ENCODE measurements at regions not wholly inside any gene's neighbourhood (a gene's known extent, or its start where the extent isn't known, plus 50 kb on each side); places are given as distances from the start of the nearest gene placed in this dataset.

DNA sequence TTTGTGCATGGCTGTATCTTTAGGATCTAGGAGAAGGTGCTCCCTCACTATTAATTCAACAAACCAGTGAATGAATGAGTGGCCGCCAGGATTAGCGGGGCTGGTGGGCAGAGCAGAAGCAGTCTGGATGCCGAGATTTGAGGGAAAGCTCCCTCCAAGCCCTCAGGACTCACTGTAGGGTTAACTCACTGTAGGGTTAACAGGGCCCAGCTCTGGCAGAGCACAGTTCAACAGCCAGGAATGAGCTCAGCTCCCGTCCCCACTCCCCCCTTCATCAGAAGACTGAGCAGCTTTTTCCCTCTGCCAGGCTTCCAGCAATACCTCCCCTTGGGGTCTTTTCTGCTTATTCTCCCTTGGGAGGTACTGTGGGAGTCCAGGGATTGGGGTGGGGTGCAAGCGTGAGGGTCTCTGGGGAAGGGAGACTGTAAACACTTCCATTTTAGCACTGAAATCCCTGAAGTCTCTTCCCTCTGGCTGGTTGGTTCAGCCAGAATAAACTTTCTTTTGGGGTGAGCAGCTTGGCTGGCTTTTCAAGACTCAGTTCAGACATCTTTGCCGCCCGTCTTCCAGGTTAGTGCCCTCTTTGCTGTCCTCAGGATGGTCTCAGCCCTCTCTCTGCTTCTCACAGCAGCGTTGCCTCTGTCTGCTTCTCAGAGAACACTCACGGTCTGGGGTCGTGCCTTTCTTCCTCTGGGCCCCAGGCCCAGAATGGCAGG lies 53.7 kb upstream of the WSB1 start:
- WGBS, 2 donors, result 60 to 80% methylated on average over 1 to 3 of the region's 10 CpGs
- H3K36me3 ChIP-seq, result no peaks in the 10 kb centered on the region
- intact Hi-C loops (cut with DNase I), result loop anchor here (5.0 to 10.0 kb wide), 2 partner anchors 55 to 102 kb away; partner anchors contain the start of gene WSB1
- peaks cover 27 to 78% (median 48%) of the 10 kb centered on the region in 3 donors for H3K4me1 ChIP-seq
- DNase-seq, result no peak
- no peak overlapping the region for H3K4me3 ChIP-seq
- no peaks in the 10 kb centered on the region for H3K9me3 ChIP-seq
- no peaks in the 10 kb centered on the region for H3K27me3 ChIP-seq
- H3K27ac ChIP-seq, result peak overlapping the region; percentile 2 to 92 (median 72)
- TF ChIP-seq CTCF (IDR thresholded peaks at IDR 0.05), result no peak
- no peak for TF ChIP-seq POLR2A (IDR thresholded peaks at IDR 0.05)

- 71 to 73% methylated on average over 1 to 4 of the region's 5 CpGs for WGBS, 2 donors
- H3K4me1 ChIP-seq, result peaks cover 32 to 84% (median 53%) of the 10 kb centered on the region in 3 donors
- intact Hi-C loops (cut with DNase I), result loop anchor here (5.0 to 10.0 kb wide), 2 partner anchors 54 to 102 kb away; partner anchors contain the start of gene WSB1
These were observed 53.1 kb upstream of the WSB1 start for GRCh38 chr17:27240802-27241155.

DNA sequence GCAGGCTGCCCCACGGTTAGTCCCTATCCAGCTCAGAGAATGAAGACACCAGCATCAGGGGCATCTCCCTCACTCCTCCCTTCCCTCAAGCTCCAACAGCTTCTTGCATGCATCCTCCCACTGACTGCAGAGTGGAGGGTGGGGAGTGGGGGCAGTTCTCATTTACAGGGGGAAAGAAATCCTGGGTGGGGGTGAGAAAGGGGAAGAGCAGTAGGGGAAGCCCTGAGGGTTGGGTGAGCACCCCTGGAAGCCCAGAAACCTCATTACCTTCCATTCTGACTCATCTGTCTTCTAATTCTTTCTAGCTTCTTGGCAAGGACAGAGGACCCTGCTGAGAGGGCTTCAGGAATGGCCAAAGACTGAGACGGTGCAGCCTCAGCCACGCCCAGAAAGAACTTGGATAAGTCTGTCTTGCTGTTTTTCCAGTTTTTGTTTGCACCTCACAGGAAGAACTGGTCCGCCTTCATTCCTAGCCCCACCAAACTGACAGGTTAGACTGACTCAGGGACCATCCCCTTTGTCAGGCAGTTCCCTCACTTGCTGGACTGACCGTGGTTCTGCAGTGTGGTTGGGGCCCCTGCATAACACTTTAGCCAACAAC lies 52.5 kb upstream of the WSB1 start:
- Histone ChIP-seq H3K27ac (peak overlapping the region; percentile 68 to 92 (median 84)), H3K4me3 (no peak overlapping the region), H3K4me1 (peaks cover 34 to 90% (median 56%) of the 10 kb centered on the region in 3 donors), H3K9me3 (no peaks in the 10 kb centered on the region), H3K27me3 (no peaks in the 10 kb centered on the region), H3K36me3 (no peaks in the 10 kb centered on the region)
- DNase-seq, result no peak
- WGBS, 2 donors, result 23 to 53% methylated on average over 5 of the region's 5 CpGs
- TF ChIP-seq CTCF (IDR thresholded peaks at IDR 0.05) (no peak), POLR2A (IDR thresholded peaks at IDR 0.05) (no peak)
- intact Hi-C loops (cut with DNase I), result loop anchor here (5.0 to 10.0 kb wide), 2 partner anchors 53 to 101 kb away; partner anchors contain the start of gene WSB1

More at GRCh38 chr17:27240802-27241155, 53.1 kb upstream of the WSB1 start:
- Histone ChIP-seq H3K9me3 (no peaks in the 10 kb centered on the region), H3K36me3 (no peaks in the 10 kb centered on the region), H3K4me3 (no peak overlapping the region), H3K27me3 (no peaks in the 10 kb centered on the region), H3K27ac (peak overlapping the region; percentile 2 to 92 (median 72))
- DNase-seq, result no peak
- no peak for TF ChIP-seq CTCF (IDR thresholded peaks at IDR 0.05)
- no peak for TF ChIP-seq POLR2A (IDR thresholded peaks at IDR 0.05)

DNA sequence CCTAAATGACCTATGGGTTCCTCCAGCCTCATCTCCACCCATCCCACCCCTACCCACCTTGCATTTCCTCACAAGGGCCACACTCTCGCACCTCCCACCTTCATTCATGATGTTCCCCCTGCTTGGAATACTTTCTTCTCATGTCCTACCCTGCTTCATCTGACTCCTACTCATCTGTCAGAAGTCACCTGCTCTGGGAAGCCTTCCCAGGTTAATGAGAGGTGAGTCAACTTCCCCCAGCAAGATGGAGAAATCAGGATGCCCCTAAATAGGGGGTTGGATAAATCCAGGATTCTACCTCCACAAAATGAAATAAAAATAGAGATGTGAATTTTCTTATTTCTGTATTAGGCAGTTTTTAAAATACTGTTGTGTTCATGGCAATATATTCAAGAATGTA lies 51.0 kb upstream of the WSB1 start:
- Histone ChIP-seq H3K36me3 (no peaks in the 10 kb centered on the region), H3K27ac (peak overlapping the region; percentile 68 to 93 (median 92)), H3K4me1 (peaks cover 43 to 95% (median 69%) of the 10 kb centered on the region in 3 donors), H3K27me3 (no peaks in the 10 kb centered on the region), H3K9me3 (no peaks in the 10 kb centered on the region), H3K4me3 (no peak overlapping the region)
- 70 to 75% methylated on average over 1 of the region's 1 CpG for WGBS, 2 donors
- TF ChIP-seq CTCF (IDR thresholded peaks at IDR 0.05) (no peak), POLR2A (IDR thresholded peaks at IDR 0.05) (no peak)
- intact Hi-C loops (cut with DNase I), result loop anchor here (5.0 to 10.0 kb wide), 2 partner anchors 52 to 99 kb away; partner anchors contain the start of gene WSB1
- DNase-seq, result no peak

DNA sequence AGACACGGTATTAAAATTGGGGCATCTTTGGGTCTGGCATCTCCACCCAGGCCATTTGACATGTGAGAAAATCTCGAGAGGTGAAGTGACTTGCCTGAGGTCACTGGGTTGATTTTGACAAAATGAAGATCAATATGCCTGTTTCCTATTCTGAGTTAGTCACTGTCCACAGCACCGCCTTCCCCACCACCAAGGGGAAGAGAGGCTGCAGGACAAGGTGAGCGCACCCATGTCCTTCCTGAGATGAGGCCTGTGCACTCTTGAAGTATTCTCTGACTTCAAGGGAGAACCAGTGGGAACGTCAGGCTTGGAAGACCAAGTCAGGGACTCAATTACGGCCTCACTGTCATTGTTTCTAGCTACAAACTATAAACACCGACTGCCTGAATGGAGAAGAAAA lies 49.9 kb upstream of the WSB1 start:
- Histone ChIP-seq H3K9me3 (no peaks in the 10 kb centered on the region), H3K27ac (peak overlapping the region; percentile 80 to 93 (median 92)), H3K4me1 (peaks cover 43 to 98% (median 72%) of the 10 kb centered on the region in 3 donors), H3K4me3 (no peak overlapping the region), H3K27me3 (no peaks in the 10 kb centered on the region), H3K36me3 (no peaks in the 10 kb centered on the region)
- intact Hi-C loops (cut with DNase I), result loop anchor here (5.0 to 10.0 kb wide), 2 partner anchors 51 to 98 kb away; partner anchors contain the start of gene WSB1
- WGBS, 2 donors, result 88 to 89% methylated on average over 7 of the region's 7 CpGs
- DNase-seq, result no peak
- TF ChIP-seq CTCF (IDR thresholded peaks at IDR 0.05) (no peak), POLR2A (IDR thresholded peaks at IDR 0.05) (no peak)
